ENCODE measurements at regions not wholly inside any gene's neighbourhood (a gene's known extent, or its start where the extent isn't known, plus 50 kb on each side); places are given as distances from the start of the nearest gene placed in this dataset.

DNA sequence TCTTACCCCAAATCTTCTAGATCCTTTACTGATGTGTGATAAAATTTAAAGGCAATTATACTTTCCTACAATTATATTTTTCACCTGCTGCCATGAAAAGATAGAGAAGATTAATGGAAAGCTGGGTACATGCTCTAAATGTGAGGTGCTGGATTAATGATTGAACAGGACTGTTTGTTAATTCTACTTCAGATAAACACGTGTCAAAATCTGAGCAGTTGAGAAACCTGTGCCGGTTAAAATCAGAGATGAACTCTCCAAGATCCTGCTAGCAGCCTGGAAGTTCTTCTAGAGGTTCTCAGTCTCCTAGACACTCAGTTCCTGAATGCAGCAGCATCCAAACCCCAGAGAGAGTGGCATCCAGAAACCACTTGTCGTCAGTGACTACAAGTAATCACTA, 69.2 kb downstream of the INHBA start:
- no peak for DNase-seq (ENCODE audit: low spot score)

DNA sequence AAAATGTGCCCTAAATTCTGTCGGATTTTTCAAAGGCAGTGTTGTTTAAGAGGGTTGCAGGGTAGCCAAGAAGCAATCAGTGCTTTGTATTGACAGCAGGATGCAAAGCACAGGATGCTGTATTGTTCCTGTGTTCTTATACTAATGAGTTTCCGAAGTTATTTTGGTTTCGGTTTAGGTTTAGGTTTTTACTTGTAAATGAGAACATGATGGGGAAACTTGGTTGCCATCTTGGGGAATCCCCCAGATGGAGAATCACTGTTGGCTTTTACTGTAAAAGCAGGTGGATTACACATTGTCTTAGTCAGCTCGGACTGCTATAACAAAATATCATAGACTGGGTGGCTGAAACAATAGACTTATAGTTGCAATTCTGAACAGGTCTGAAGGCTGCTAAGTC, 72.1 kb downstream of the INHBA start:
- DNase-seq (ENCODE audit: low spot score), result no peak

GRCh38 chr7:41629711-41630111, 73.2 kb downstream of the INHBA start:
- no peak for DNase-seq (ENCODE audit: low spot score)

- DNase-seq (ENCODE audit: low spot score), result peak; percentile 39
Measured at GRCh38 chr7:41628901-41629300, 74.0 kb downstream of the INHBA start.

GRCh38 chr7:41627645-41628298, 75.1 kb downstream of the INHBA start:
- no peak for DNase-seq (ENCODE audit: low spot score)

DNA sequence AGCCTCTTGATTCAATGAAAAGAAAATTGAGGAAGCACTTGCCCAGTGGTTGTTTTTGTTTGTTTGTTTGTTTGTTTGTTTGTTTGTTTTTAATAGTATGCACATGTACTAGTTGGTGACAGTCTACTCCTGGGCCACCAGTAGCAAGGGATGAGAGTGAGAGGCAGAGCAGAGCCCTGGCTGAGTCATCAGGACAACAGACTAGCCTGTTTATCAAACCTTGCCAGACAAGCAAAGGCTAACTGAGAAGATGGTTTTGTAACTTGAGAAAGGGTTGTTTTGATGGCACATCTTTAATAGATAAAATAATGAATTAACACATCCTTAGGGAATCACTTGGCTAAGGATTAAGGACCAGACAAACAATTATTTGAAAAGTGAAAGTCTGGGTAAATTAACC, 78.1 kb downstream of the INHBA start:
- no peak for DNase-seq (ENCODE audit: low spot score)

GRCh38 chr7:41621953-41622831, 80.7 kb downstream of the INHBA start:
- no peak for DNase-seq (ENCODE audit: low spot score)

DNA sequence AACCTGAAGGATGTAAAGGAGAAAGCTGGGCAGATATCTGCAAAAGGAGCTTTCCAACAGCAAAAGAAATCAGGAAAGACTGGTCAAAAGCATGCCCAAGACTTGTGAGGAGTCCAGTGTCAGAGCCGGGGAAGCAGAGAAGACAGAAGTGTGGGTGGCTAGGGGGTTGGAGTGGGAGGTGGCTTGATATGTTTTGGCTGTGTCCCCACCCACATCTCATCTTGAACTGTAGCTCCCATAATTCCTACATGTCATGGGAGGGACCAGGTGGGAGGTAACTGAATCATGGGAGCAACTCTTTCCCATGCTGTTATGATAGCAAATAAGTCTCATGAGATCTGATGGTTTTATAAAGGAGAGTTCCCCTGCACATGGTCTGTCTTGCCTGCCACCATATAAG, 84.9 kb downstream of the INHBA start:
- no peak for DNase-seq (ENCODE audit: low spot score)

GRCh38 chr7:41612798-41613197, 90.1 kb downstream of the INHBA start:
- DNase-seq (ENCODE audit: low spot score), result no peak

GRCh38 chr7:41612386-41612785, 90.5 kb downstream of the INHBA start:
- no peak for DNase-seq (ENCODE audit: low spot score)

DNA sequence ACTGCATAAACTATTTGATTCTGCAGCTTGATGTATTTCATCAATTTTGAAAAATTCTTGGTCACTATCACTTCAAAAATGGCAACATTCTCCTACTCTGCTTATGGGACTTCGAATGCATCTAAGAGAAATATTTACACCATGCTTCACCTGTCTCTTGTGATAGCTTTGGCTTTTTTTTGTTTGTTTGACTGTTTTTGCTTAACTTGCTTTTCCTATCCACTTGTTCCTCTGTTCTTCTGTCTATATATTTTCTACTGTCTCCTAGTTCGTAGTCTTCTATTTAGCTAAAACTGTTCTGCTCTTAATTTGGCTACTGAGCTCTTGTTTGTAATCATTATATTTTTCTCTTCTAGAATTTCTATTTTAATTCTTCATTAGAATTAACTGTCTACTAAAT, 94.4 kb downstream of the INHBA start:
- no peak for DNase-seq (ENCODE audit: low spot score)

GRCh38 chr7:41603985-41604384, 98.9 kb downstream of the INHBA start:
- DNase-seq (ENCODE audit: low spot score), result no peak

GRCh38 chr7:41599760-41600159, 103.1 kb downstream of the INHBA start:
- no peak for DNase-seq (ENCODE audit: low spot score)

GRCh38 chr7:41592794-41593193, 110.1 kb downstream of the INHBA start:
- DNase-seq (ENCODE audit: low spot score), result no peak

DNA sequence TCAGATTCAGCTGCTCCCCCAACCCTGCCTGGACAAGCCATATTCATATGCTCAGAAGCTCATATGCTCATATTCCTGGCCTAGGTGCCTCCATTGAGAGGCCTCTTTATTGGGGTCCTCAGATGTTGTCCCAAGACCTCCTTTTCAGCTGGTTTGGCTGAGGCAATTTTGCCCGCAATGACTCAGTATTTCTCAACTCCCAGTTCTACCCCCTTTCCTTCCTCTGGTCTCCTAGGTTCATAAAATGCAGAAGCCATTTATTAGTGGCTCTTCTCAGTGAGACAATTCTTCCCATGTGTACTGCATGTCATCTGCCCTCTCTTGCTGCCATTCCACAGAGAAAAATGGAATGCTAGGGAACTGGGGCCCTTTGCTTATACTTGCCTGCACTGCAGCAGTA, 110.7 kb downstream of the INHBA start:
- DNase-seq (ENCODE audit: low spot score), result no peak

GRCh38 chr7:41590986-41591385, 111.9 kb downstream of the INHBA start:
- DNase-seq (ENCODE audit: low spot score), result no peak

GRCh38 chr7:41588341-41588740, 114.5 kb downstream of the INHBA start:
- DNase-seq (ENCODE audit: low spot score), result no peak

- no peak for DNase-seq (ENCODE audit: low spot score)
Measured at GRCh38 chr7:41586931-41587640, 115.8 kb downstream of the INHBA start.

GRCh38 chr7:41584746-41585145, 118.1 kb downstream of the INHBA start:
- no peak for DNase-seq (ENCODE audit: low spot score)

DNA sequence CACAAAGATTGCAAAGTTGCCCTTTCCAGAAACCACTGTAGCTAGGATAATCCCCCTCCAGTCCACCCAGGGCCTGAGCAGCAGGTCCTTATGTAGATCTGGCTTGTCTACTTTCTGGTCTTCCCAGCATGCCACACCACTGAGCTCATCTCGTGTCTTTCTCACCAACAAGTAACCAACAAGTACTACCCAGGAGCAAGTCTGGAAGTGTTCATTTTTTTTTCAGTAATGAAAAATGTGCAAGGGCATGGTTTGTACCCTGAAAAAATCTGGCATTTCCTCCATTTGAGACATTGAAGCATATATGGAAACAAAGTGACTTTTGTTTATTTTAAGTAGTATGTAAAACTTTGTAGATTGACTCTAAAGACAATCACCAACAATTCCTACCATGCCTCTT, 120.8 kb downstream of the INHBA start:
- DNase-seq (ENCODE audit: low spot score), result no peak

- DNase-seq (ENCODE audit: low spot score), result peak; percentile 15
Measured at GRCh38 chr7:41581041-41581440, 121.8 kb downstream of the INHBA start.

All from A172 (cell line).